ENCODE measurements at regions not wholly inside any gene's neighbourhood (a gene's known extent, or its start where the extent isn't known, plus 50 kb on each side); places are given as distances from the start of the nearest gene placed in this dataset.

GRCh38 chr5:110099572-110099971 lies 409.8 kb downstream of the MAN2A1 start (continued):
- no peak for TF ChIP-seq ATOH8 (CRISPR knock-in tag; IDR thresholded peaks at IDR 0.05; ENCODE audit: low read depth)
- no peak for TF ChIP-seq SREBF2 (IDR thresholded peaks at IDR 0.05)
- TF ChIP-seq RNF2 (IDR thresholded peaks at IDR 0.05; ENCODE audit: borderline replicate concordance, low read depth): no peak
- TF ChIP-seq PBX3 (IDR thresholded peaks at IDR 0.05): no peak
- TF ChIP-seq NR3C1 (IDR thresholded peaks at IDR 0.05): no peak
- no peak for TF ChIP-seq ZSCAN20 (CRISPR knock-in tag; IDR thresholded peaks at IDR 0.05)
- TF ChIP-seq EHMT2 (IDR thresholded peaks at IDR 0.05; ENCODE audit: low read depth): no peak
- no peak for TF ChIP-seq RCOR1 (IDR thresholded peaks at IDR 0.05; ENCODE audit: low read depth, low read length)
- no peak for TF ChIP-seq HES2 (IDR thresholded peaks at IDR 0.05)

GRCh38 chr5:110103081-110103480 lies 413.4 kb downstream of the MAN2A1 start:
- CTCF ChIA-PET: no interaction called here
- TF ChIP-seq ZC3H11A (IDR thresholded peaks at IDR 0.05) (no peak), HES2 (IDR thresholded peaks at IDR 0.05) (no peak), HOXA7 (CRISPR knock-in tag; IDR thresholded peaks at IDR 0.05) (no peak), CBX8 (IDR thresholded peaks at IDR 0.05) (no peak), CEBPB (IDR thresholded peaks at IDR 0.05) (no peak), RFX5 (IDR thresholded peaks at IDR 0.05) (no peak), ZNF302 (CRISPR knock-in tag; IDR thresholded peaks at IDR 0.05) (no peak), EP300 (IDR thresholded peaks at IDR 0.05) (no peak), KDM5A (IDR thresholded peaks at IDR 0.05) (no peak), E2F6 (IDR thresholded peaks at IDR 0.05; ENCODE audit: borderline replicate concordance, low read depth) (no peak), FOSL2 (IDR thresholded peaks at IDR 0.05) (no peak), FOSL2 (CRISPR knock-in tag; IDR thresholded peaks at IDR 0.05) (no peak), JUN (IDR thresholded peaks at IDR 0.05) (no peak), CHD4 (IDR thresholded peaks at IDR 0.05; ENCODE audit: borderline replicate concordance) (no peak), HDAC2 (IDR thresholded peaks at IDR 0.05) (no peak), ATOH8 (CRISPR knock-in tag; IDR thresholded peaks at IDR 0.05; ENCODE audit: low read depth) (no peak), CHD2 (IDR thresholded peaks at IDR 0.05; ENCODE audit: low read length, partially characterized antibody) (no peak), KDM1A (IDR thresholded peaks at IDR 0.05; ENCODE audit: low read depth) (no peak), EHF (CRISPR knock-in tag; IDR thresholded peaks at IDR 0.05) (no peak), NFE2L2 (conservative IDR thresholded peaks at IDR 0.05; ENCODE audit: low read length) (no peak), FOSB (CRISPR knock-in tag; IDR thresholded peaks at IDR 0.05) (no peak)
- no peak overlapping the region for H3K4me3 ChIP-seq
- H3K4me2 ChIP-seq: no peak overlapping the region
- H3K4me1 ChIP-seq: no peaks in the 10 kb centered on the region
- no peak overlapping the region for H3K27ac ChIP-seq
- 21% methylated on average over 1 of the region's 1 CpG for WGBS (ENCODE audit: missing lambda C conversion rate)
- DNase-seq (ENCODE audit: low read depth in 1 of 2, low spot score in 1 of 2) (no peak), ATAC-seq (no peak), FAIRE-seq (no peak)
- POLR2A ChIA-PET: no interaction called here
- H3K9me3 ChIP-seq: no peaks in the 10 kb centered on the region
